Transverse colon (tissue), 3 donors: ENCODE measurements at regions not wholly inside any gene's neighbourhood (a gene's known extent, or its start where the extent isn't known, plus 50 kb on each side); places are given as distances from the start of the nearest gene placed in this dataset.

Experiments used
- EP300 ChIP-seq: sonication (generic); formaldehyde crosslinking; IDR thresholded peaks from one replicate; pipeline ENCODE4 v1.6.1; 2017; ENCODE audit warnings: antibody characterized with exemption, low read depth
- TF ChIP-seq, protein P1 (sequence below), 5 experiments: fragments of 200-600 bp in 3 of 5; fragments of 450-650 bp in 2 of 5; sonication (generic) in 3 of 5; IDR thresholded peaks; 1 replicate in 2 of 5; 2 replicates in 3 of 5; pipeline ENCODE4 v1.5.1; 2016 to 2017; ENCODE audit warnings: antibody characterized with exemption in 5 of 5, inconsistent platforms in 3 of 5, mild to moderate bottlenecking in 2 of 5, moderate library complexity in 1 of 5

DNA sequence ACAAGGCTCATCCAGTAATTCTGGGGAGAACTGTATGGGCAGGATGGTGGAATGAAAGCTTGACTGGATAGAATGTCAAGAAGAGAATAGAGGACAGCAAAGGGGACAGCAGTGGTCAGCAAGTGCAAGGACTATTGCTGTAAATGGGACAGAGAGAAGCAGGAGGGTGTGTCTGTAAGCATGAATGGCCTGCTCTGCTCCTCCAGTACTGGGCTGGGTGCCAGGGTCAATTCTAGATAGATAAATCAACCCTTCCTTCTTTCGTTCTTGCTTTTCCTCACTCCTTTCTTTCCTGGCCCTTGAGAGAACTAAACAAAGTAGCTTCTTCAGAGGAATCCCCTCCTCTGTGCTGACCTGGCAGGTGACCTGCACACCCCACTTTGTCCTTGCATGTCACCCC, 1019.2 kb downstream of the BCL11B start:
- no peak for TF ChIP-seq EP300
- TF ChIP-seq, protein P1, sequence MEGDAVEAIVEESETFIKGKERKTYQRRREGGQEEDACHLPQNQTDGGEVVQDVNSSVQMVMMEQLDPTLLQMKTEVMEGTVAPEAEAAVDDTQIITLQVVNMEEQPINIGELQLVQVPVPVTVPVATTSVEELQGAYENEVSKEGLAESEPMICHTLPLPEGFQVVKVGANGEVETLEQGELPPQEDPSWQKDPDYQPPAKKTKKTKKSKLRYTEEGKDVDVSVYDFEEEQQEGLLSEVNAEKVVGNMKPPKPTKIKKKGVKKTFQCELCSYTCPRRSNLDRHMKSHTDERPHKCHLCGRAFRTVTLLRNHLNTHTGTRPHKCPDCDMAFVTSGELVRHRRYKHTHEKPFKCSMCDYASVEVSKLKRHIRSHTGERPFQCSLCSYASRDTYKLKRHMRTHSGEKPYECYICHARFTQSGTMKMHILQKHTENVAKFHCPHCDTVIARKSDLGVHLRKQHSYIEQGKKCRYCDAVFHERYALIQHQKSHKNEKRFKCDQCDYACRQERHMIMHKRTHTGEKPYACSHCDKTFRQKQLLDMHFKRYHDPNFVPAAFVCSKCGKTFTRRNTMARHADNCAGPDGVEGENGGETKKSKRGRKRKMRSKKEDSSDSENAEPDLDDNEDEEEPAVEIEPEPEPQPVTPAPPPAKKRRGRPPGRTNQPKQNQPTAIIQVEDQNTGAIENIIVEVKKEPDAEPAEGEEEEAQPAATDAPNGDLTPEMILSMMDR (IDR thresholded peaks at IDR 0.05) = no peak
